CD4-positive, alpha-beta memory T cell (primary cell): ENCODE measurements at regions not wholly inside any gene's neighbourhood (a gene's known extent, or its start where the extent isn't known, plus 50 kb on each side); places are given as distances from the start of the nearest gene placed in this dataset.

Source experiments
- CTCF ChIA-PET: fragments of 350-600 bp; sonication (Branson Sonifier 250); formaldehyde crosslinking; loops from one replicate; lab custom pipeline; 2021; ENCODE audit warnings: inconsistent platforms; ENCODE audit not compliant: partially characterized antibody; lab: Charles Lee
- POLR2A ChIA-PET: fragments of 350-600 bp; sonication (Branson Sonifier 250); formaldehyde crosslinking; loops from one replicate; lab custom pipeline; 2021; ENCODE audit not compliant: partially characterized antibody; lab: Charles Lee
- DNase-seq, 5 donors: peaks; one replicate each; pipeline versions ENCODE4 v3.0.0 to v3.0.0-alpha.2; 2020 to 2022; ENCODE audit warnings: mixed read lengths in 1 of 5
- H3K27ac ChIP-seq: one replicate; pipeline ENCODE4 v1.7.0; 2013; ENCODE audit warnings: low read depth, low read length
- H3K27me3 ChIP-seq: 2 replicates; pipeline ENCODE4 v1.7.0; 2013; ENCODE audit warnings: mild to moderate bottlenecking, low read length, moderate library complexity; ENCODE audit not compliant: insufficient read depth
- H3K36me3 ChIP-seq: 2 replicates; pipeline ENCODE4 v1.7.0; 2013; ENCODE audit warnings: mild to moderate bottlenecking, low read length, moderate library complexity; ENCODE audit not compliant: insufficient read depth
- H3K4me1 ChIP-seq: 2 replicates; pipeline ENCODE4 v1.7.0; 2013; ENCODE audit warnings: mild to moderate bottlenecking, low read length, moderate library complexity; ENCODE audit not compliant: insufficient read depth
- H3K4me3 ChIP-seq, 2 donors: one replicate each; pipeline ENCODE4 v1.7.0; 2013; ENCODE audit warnings: low read length in 2 of 2, mild to moderate bottlenecking in 1 of 2
- H3K9me3 ChIP-seq, 2 donors: one replicate each; pipeline ENCODE4 v1.7.0; 2013; ENCODE audit warnings: low read length in 2 of 2, control low read depth in 1 of 2; ENCODE audit not compliant: control insufficient read depth in 1 of 2
- H3K27ac Mint-ChIP-seq, 7 donors: one replicate each; pipeline ENCODE4 v1.8.0; 2020 to 2021; ENCODE audit warnings: mixed read lengths in 7 of 7, mild to moderate bottlenecking in 6 of 7, inconsistent platforms in 3 of 7, moderate library complexity in 3 of 7
- H3K27me3 Mint-ChIP-seq, 2 donors: one replicate each; pipeline ENCODE4 v1.8.0; 2020 to 2021; ENCODE audit warnings: mixed read lengths in 2 of 2
- H3K36me3 Mint-ChIP-seq, 2 donors: one replicate each; pipeline ENCODE4 v1.8.0; 2020 to 2021; ENCODE audit warnings: mixed read lengths in 2 of 2, inconsistent platforms in 1 of 2, mild to moderate bottlenecking in 1 of 2
- H3K4me1 Mint-ChIP-seq, 4 donors: one replicate each; pipeline ENCODE4 v1.8.0; 2020 to 2021; ENCODE audit warnings: mixed read lengths in 4 of 4, mild to moderate bottlenecking in 1 of 4
- H3K4me3 Mint-ChIP-seq, 8 donors: one replicate each; pipeline ENCODE4 v1.8.0; 2020 to 2021; ENCODE audit warnings: mixed read lengths in 8 of 8, mild to moderate bottlenecking in 7 of 8, moderate library complexity in 6 of 8, inconsistent platforms in 3 of 8
- H3K9me3 Mint-ChIP-seq, 8 donors: one replicate each; pipeline ENCODE4 v1.8.0; 2020 to 2021; ENCODE audit warnings: mixed read lengths in 8 of 8, mild to moderate bottlenecking in 5 of 8, inconsistent platforms in 3 of 8, moderate library complexity in 1 of 8
- intact Hi-C: fragments of 100-400 bp; cut with micrococcal nuclease; formaldehyde crosslinking; loops from one replicate; pipeline ENCODE4 v1.15.1; 2023

DNA sequence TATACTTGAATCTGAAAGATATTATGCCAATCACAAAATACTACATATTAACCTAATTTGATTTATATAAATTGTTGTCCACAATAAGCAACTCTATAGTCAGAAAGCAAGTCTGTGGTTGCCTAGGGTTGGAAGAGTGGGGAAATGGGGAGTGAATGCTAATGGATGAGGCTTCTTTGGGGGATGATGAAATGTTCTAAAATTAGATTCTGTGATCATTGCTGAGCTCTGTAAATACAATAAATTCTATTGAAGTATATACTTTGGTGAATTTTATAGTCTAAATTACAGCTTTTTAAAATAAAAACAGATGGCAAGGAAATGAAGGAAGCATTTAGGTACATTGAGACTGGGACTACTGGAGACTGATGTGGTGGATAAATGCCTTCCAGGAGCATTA lies 275.5 kb downstream of the MBD2 start:
- intact Hi-C loops: no loop called here

GRCh38 chr18:53947092-53947640 lies 277.3 kb downstream of the MBD2 start:
- no peaks in the 10 kb centered on the region for H3K4me1 ChIP-seq
- DNase-seq: no peak
- H3K27ac ChIP-seq: no peak overlapping the region
- no peaks in the 10 kb centered on the region for H3K27me3 ChIP-seq
- Mint-ChIP-seq H3K27ac (no peak overlapping the region), H3K4me1 (no peaks in the 10 kb centered on the region), H3K9me3 (peaks cover 3 to 22% (median 7%) of the 10 kb centered on the region in 8 donors), H3K27me3 (peaks cover 0 to 1% of the 10 kb centered on the region in 2 donors), H3K4me3 (no peak overlapping the region), H3K36me3 (no peaks in the 10 kb centered on the region)
- no peaks in the 10 kb centered on the region for H3K36me3 ChIP-seq
- intact Hi-C loops: no loop called here
- H3K4me3 ChIP-seq: no peak overlapping the region
- ChIA-PET POLR2A (no interaction called here), CTCF (no interaction called here)
- H3K9me3 ChIP-seq: no peaks in the 10 kb centered on the region

More for the DNA sequence above, 275.5 kb downstream of the MBD2 start:
- Mint-ChIP-seq H3K27ac (no peak overlapping the region), H3K27me3 (peaks cover 0 to 4% of the 10 kb centered on the region in 2 donors), H3K9me3 (peaks cover 3 to 22% (median 7%) of the 10 kb centered on the region in 8 donors), H3K4me3 (no peak overlapping the region), H3K36me3 (no peaks in the 10 kb centered on the region), H3K4me1 (no peaks in the 10 kb centered on the region)
- DNase-seq: no peak
- no peaks in the 10 kb centered on the region for H3K9me3 ChIP-seq
- H3K4me1 ChIP-seq: no peaks in the 10 kb centered on the region
- H3K27me3 ChIP-seq: no peaks in the 10 kb centered on the region
- ChIA-PET POLR2A (no interaction called here), CTCF (no interaction called here)
- H3K27ac ChIP-seq: no peak overlapping the region
- no peak overlapping the region for H3K4me3 ChIP-seq
- H3K36me3 ChIP-seq: no peaks in the 10 kb centered on the region

DNA sequence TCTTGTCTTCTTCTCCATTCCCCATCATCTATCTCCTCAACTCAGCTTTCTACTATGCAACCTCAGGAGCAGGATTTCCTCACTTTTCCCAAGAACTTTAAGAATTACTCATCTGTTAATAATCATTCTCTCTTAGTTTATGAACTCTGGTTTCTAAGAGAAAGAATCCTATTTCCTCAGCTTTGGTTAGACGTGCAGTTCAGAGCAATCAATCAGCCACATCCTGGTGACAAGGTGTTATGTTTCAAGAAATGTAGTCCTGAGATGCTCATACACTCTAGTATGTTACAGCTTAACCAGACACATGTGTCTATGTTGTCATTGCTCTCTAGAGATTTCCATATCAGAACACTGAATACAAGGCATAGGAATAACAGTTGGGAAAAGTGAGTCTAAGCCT lies 277.9 kb downstream of the MBD2 start:
- no peaks in the 10 kb centered on the region for H3K9me3 ChIP-seq
- no peaks in the 10 kb centered on the region for H3K36me3 ChIP-seq
- no peaks in the 10 kb centered on the region for H3K27me3 ChIP-seq
- no peaks in the 10 kb centered on the region for H3K4me1 Mint-ChIP-seq
- no peaks in the 10 kb centered on the region for H3K4me1 ChIP-seq
- H3K27ac Mint-ChIP-seq: no peak overlapping the region
- ChIA-PET CTCF (no interaction called here), POLR2A (no interaction called here)
- no peak overlapping the region for H3K4me3 Mint-ChIP-seq
- no peak for DNase-seq
- no peak overlapping the region for H3K4me3 ChIP-seq
- H3K9me3 Mint-ChIP-seq: peaks cover 3 to 22% (median 7%) of the 10 kb centered on the region in 8 donors
- intact Hi-C loops: no loop called here
- no peaks in the 10 kb centered on the region for H3K36me3 Mint-ChIP-seq
- no peak overlapping the region for H3K27ac ChIP-seq
- H3K27me3 Mint-ChIP-seq: no peaks in the 10 kb centered on the region

- H3K27me3 ChIP-seq: no peaks in the 10 kb centered on the region
- Mint-ChIP-seq H3K27me3 (no peaks in the 10 kb centered on the region), H3K9me3 (peaks cover 3 to 24% (median 7%) of the 10 kb centered on the region in 8 donors), H3K4me1 (no peaks in the 10 kb centered on the region), H3K36me3 (no peaks in the 10 kb centered on the region), H3K27ac (no peak overlapping the region), H3K4me3 (no peak overlapping the region)
- ChIA-PET CTCF (no interaction called here), POLR2A (no interaction called here)
- DNase-seq: peak in 3 of 5 donors; percentile 2 to 5 (median 3)
- H3K36me3 ChIP-seq: no peaks in the 10 kb centered on the region
- H3K27ac ChIP-seq: no peak overlapping the region
- no peak overlapping the region for H3K4me3 ChIP-seq
- H3K4me1 ChIP-seq: no peaks in the 10 kb centered on the region
- intact Hi-C loops: no loop called here
- H3K9me3 ChIP-seq: no peaks in the 10 kb centered on the region
Observed at GRCh38 chr18:53944721-53945120, 279.7 kb downstream of the MBD2 start.

DNA sequence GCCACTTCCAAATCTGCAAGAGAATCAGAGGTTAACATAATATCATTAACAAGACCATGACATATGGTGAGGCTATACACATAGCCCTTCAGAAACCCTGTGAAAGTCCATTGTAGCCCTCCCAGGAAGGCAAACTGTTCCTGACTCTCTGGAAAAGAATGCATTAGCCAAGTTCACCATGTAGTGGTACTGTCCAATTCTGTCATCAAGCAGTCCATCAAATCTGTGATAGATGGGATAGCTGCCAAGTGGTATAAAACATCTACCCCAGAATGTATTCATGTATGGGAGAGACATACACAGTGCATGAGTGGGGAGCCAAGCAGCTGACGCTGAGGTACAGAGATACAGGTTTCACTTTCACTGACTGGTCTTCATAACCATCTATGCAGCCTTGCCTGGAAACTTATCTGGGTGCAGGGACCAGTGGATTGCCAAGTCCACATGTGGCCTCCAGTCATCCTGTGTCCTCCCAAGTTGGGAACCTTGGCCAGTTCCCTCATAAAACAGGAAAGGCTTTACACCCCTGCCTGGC lies 281.1 kb downstream of the MBD2 start:
- CTCF ChIA-PET: no interaction called here
- Mint-ChIP-seq H3K4me3 (no peak overlapping the region), H3K36me3 (no peaks in the 10 kb centered on the region)

DNA sequence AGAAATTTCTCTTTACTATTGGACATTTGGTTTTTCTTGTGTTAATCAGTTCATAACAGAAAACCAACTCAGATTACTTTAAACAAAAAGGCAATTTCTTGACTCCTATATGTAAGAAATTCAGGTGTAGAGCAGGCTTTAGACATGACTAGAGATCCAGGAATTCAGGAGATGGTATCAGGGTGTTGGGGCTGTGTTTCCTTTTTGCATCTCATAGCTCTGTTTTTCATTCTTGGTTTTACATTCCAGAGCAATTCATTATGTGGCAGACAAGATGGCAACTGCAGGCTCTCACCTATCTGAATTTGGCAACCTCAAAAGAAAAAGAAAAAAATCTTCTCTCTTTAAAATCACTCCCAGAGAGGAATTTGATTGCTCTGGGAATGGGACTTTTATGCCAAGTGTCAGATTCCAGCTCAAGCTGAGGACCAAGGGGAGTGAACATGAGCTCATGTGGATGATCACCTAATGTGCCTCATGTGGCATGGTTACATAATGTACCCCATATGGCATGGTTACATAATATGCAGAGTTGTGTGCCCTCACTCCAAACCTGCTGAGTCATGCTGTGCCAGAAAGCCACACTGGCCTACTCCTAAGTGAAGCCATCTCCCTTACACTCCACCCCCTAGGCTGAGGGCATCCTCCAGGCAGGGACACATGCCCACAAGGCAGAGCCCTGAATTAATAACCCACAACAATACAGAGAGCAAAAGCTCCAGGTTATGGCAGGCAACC lies 282.7 kb downstream of the MBD2 start:
- Mint-ChIP-seq H3K4me3 (no peak overlapping the region), H3K27me3 (no peaks in the 10 kb centered on the region), H3K4me1 (no peaks in the 10 kb centered on the region), H3K36me3 (no peaks in the 10 kb centered on the region), H3K27ac (no peak overlapping the region), H3K9me3 (peaks cover 0 to 23% (median 7%) of the 10 kb centered on the region in 8 donors)
- H3K4me3 ChIP-seq: no peak overlapping the region
- no peak for DNase-seq
- no peaks in the 10 kb centered on the region for H3K27me3 ChIP-seq
- ChIA-PET POLR2A (no interaction called here), CTCF (no interaction called here)
- H3K9me3 ChIP-seq: no peaks in the 10 kb centered on the region
- intact Hi-C loops: no loop called here
- no peaks in the 10 kb centered on the region for H3K4me1 ChIP-seq
- no peak overlapping the region for H3K27ac ChIP-seq
- H3K36me3 ChIP-seq: no peaks in the 10 kb centered on the region

More for the DNA sequence above, 281.1 kb downstream of the MBD2 start:
- Histone ChIP-seq H3K9me3 (no peaks in the 10 kb centered on the region), H3K27ac (no peak overlapping the region), H3K36me3 (no peaks in the 10 kb centered on the region), H3K27me3 (no peaks in the 10 kb centered on the region), H3K4me3 (no peak overlapping the region), H3K4me1 (no peaks in the 10 kb centered on the region)
- no peak overlapping the region for H3K27ac Mint-ChIP-seq
- POLR2A ChIA-PET: no interaction called here
- no peaks in the 10 kb centered on the region for H3K4me1 Mint-ChIP-seq
- intact Hi-C loops: no loop called here
- H3K9me3 Mint-ChIP-seq: peaks cover 3 to 24% (median 7%) of the 10 kb centered on the region in 8 donors
- no peaks in the 10 kb centered on the region for H3K27me3 Mint-ChIP-seq
- no peak for DNase-seq

DNA sequence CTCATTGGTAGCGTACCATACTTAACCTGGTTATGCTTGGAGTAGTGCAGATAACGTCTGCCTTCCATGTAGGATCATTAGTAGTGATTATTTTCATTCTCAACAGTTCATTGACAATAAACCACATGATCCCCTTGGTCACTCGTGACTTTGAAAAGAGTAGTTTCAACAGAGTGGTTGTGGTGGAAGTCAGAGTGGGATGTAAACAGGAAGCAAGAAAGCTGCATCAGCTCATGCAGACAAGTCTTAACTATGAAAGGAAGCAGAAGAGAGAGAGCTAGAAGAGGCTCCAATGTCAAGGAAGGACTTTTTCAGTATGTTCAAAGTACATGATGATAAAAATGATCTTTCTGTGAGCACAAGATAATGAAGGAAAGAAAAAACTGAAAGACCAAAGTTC lies 287.4 kb downstream of the MBD2 start:
- no peaks in the 10 kb centered on the region for H3K36me3 ChIP-seq
- no peak overlapping the region for H3K4me3 ChIP-seq
- no peak for DNase-seq
- Mint-ChIP-seq H3K9me3 (peaks cover 0 to 5% (median 0%) of the 10 kb centered on the region in 8 donors), H3K27ac (no peak overlapping the region), H3K27me3 (peaks cover 0 to 1% of the 10 kb centered on the region in 2 donors), H3K4me3 (no peak overlapping the region), H3K36me3 (no peaks in the 10 kb centered on the region), H3K4me1 (no peaks in the 10 kb centered on the region)
- ChIA-PET POLR2A (no interaction called here), CTCF (no interaction called here)
- intact Hi-C loops: no loop called here
- no peaks in the 10 kb centered on the region for H3K9me3 ChIP-seq
- H3K27ac ChIP-seq: no peak overlapping the region
- no peaks in the 10 kb centered on the region for H3K27me3 ChIP-seq
- no peaks in the 10 kb centered on the region for H3K4me1 ChIP-seq
